ENCODE measurements at regions not wholly inside any gene's neighbourhood (a gene's known extent, or its start where the extent isn't known, plus 50 kb on each side); places are given as distances from the start of the nearest gene placed in this dataset.

GRCh38 chr17:71989117-71989516, 131.7 kb upstream of the SOX9 start:
- DNase-seq (ENCODE audit: low read depth in 2 of 2) = no peak

DNA sequence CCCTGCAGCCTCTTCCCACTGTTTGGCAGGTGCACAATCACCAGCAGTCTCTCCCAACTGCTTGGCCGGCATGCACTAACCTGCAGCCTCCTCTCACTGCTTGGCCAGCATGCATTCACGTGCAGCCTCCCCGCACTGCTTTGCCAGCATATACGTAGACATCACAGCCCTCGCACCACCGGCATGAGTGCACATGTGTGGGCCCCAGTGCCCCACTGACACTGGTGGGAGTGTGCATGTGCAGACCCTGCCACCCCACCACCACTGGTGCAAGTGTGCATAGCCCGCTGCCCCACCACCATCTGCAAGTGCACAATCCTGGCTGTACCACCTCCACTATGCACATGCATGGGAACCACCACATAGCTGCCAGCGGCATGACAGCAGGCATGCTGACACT, 127.5 kb upstream of the SOX9 start:
- no peak for DNase-seq (ENCODE audit: low read depth in 2 of 2)

GRCh38 chr17:71995590-71995989, 125.2 kb upstream of the SOX9 start:
- no peak for DNase-seq (ENCODE audit: low read depth in 2 of 2)

DNA sequence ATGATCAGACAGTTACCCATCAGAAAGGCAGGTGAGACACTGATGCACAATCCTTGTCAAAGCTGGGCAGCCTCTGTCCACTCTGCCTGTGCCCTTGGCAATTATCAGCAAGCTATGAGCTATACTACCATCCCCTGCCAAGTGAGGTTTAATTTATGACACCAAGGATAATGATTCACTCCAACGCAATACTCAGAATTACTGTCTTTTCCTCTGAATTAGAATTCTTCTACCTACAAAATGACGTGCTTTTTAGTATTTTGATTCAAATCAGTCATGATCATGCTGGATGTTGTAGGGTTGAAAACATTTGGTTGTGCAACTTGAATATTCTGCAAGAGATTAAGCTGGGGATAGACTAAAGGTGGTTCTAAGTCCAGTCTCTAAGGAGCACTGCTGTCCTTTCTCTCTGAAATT, 116.8 kb upstream of the SOX9 start:
- no peak for DNase-seq (ENCODE audit: low read depth in 2 of 2)

DNA sequence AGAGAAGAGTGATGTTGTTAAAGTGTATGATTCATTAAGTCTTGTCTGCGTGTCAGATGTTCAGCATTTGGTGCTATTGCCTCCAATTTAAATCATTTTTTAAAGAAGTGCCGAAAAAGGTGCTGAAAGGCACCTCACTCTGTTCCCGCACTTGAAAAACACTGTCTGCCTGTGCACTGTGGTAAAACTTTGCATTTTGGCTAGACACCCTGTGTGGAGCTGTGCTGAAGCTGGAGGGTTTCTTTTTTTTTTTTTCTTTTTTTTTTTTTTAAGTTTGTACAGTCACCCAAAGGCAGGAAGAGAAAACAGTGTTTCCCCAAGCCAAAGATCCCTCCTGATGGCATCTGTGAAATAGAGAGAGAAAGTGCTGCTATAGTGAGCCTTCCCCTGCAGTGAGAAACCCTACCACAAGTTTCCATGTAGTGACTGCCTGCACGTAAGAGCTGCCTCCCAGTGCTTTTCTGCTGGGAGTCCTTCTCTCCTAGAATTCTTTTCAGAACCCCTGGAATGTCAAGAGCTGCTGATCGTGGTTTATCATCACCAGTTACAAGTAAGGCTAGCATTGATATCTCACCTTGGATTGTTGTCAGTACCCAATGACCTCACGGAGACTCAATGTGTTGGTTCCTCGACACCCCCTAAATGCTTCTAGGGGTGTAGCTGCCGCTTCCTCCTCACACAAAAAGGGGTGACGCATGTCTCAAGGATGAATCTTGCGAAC, 116.0 kb upstream of the SOX9 start:
- no peak for DNase-seq (ENCODE audit: low read depth in 2 of 2)

DNA sequence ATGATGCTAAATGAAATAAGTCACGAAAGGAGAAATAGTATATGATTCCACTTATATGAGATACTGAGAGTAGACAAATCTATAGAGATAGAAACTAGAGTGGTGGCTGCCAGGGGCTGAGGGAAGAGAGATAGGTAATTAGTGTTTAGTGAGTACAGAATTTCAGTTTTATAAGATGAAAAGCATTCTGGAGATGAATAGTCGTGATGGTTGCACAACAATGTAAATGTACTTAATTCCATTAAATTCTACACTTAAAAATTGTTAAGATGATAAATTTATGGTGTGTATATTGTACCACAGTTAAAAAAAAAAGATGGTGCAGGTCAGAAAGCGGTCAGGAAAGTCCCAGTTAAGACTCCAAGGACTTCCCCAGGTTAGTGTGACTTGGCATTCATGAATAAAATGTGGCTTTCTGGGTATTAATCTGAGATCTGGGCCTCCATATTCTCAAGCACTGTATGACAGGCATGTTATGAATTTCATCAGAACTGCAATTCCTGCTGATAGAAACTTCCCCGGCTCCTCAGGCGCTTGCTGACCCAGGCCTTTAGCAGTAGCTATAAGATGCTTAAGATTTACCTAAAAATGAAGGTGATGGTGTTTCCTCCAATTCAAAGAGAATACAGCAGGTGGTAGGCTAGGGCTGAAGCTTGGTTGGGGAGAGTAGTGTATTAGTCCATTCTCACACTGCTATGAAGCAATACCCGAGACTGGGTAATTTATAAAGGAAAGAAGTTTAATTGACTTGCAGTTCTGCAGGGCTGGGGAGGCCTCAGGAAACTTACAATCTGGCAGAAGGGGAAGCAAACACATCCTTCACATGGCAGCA, 115.3 kb upstream of the SOX9 start:
- DNase-seq (ENCODE audit: low read depth in 2 of 2) = no peak

- DNase-seq (ENCODE audit: low read depth in 2 of 2) = no peak
Observed at GRCh38 chr17:72008236-72008876, 112.5 kb upstream of the SOX9 start.

- DNase-seq (ENCODE audit: low read depth in 2 of 2) = no peak
Observed at GRCh38 chr17:72011561-72011960, 109.3 kb upstream of the SOX9 start.

GRCh38 chr17:72021417-72022041, 99.3 kb upstream of the SOX9 start:
- DNase-seq (ENCODE audit: low read depth in 2 of 2) = no peak

- DNase-seq (ENCODE audit: low read depth in 2 of 2) = no peak
Observed at GRCh38 chr17:72022328-72023275, 98.2 kb upstream of the SOX9 start.

DNA sequence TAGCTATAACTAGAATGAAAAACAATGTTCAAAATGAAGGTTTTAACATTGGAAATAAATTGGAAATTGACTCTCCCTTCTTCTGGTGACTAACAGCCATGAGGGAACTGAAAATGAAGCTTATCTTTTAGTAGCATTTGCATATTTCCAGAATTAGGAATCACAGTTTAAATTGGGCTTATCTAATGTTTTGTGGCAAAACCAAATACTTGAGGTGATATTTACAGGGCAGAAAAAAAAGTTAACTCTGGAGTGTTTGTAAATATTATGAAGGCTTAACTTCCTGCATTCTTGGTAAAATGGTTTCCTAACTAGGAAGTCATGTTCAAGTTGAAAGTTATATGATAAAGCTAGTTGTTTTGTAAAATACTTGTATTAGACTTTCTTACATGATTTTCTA, 96.4 kb upstream of the SOX9 start:
- DNase-seq (ENCODE audit: low read depth in 2 of 2) = no peak

DNA sequence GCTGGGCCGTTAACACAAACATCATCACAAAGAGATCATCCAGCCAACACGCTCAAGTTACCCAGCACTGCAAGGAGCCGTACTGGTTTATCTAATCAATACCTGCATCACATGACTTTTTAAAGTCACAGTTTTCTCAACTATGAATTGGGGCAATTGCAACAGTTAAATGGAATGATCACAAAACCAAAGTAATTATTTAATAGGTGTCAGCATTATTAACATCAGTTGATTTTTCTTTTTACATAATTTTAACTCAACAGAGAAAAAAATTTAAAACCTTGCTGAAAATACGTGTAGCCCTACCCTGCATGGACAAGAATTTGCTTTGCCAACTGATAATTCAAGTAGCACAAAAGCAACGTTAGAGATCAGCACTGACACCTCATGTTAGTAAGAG, 95.7 kb upstream of the SOX9 start:
- DNase-seq (ENCODE audit: low read depth in 2 of 2) = no peak

DNA sequence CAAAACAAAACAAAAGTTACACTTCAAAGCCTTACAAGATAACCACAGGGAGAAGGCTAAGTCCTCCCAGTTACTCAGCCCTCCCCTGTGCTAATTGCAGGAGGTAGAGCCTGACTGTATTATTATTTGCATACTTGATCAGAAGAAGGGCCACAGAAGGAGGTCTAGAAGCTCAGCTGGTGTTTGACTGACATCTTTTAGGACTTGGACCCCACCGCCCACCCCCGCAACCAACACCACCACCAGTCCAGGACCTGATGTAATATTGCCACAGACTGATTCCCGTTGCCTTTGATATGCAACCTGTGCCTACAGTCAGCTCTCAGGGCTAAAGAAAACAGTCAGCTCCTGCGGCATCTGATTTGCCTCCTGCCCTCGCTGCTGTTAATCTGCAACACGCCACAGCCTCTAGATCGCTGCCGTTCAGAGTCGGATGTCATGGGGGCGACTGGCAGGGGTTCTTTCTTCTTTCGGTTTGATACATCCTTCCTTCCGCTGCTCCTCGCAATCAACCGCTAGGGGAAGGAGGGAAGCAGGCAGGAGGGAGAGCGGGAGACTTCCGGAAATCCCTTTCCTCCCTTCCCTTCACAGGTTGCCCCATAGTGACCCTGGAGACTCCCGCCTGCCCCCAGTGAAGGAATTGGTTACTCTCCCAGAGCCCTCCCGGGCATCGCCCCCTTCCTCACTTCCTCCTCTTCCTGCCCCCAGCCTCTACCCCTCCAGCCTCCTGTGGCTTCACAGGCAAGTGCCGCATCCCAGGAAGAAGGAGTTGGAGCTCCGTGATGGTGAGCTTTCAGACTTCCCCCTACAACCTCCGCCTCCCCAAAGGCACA, 90.5 kb upstream of the SOX9 start:
- no peak for DNase-seq (ENCODE audit: low read depth in 2 of 2)

- DNase-seq (ENCODE audit: low read depth in 2 of 2) = no peak
Observed at GRCh38 chr17:72031219-72031884, 89.5 kb upstream of the SOX9 start.

DNA sequence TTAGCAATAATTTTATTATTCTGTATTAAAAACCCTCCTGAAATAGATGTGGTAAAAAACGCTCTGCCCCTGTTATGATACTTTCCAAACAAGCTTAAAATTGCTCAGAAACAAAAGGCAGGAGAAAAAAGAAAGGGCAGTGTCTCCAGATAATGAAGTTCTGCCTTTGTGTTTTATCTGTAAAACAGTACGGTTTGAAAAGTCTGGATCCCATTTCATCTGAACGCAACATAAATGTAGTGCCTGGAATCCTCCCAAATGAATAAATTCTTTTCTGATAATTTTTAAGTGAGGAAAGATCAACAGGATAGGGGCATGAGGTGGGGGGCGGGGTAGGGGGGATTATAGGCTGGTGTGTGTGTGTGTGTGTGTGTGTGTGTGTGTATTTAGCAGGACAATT, 87.5 kb upstream of the SOX9 start:
- DNase-seq (ENCODE audit: low read depth in 2 of 2) = no peak

DNA sequence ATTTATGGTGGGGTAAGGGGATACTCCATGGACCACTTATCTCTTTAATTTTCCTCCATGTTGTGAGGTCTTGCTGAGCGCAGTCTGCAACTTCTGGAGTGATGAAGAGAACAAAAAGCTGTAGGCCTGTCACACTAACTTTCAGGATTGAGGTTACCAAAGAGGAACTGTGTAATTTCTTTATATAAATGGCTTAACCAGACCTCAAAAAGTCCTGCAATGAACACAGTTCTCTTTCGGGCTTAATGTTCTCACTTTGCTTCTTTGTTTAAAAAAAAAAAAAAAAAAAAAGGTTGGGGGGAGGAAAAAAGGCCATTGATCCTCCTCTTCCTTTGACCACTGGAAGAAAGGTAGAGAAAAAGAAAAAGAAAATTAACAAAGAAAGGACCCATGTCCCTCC, 86.8 kb upstream of the SOX9 start:
- no peak for DNase-seq (ENCODE audit: low read depth in 2 of 2)

DNA sequence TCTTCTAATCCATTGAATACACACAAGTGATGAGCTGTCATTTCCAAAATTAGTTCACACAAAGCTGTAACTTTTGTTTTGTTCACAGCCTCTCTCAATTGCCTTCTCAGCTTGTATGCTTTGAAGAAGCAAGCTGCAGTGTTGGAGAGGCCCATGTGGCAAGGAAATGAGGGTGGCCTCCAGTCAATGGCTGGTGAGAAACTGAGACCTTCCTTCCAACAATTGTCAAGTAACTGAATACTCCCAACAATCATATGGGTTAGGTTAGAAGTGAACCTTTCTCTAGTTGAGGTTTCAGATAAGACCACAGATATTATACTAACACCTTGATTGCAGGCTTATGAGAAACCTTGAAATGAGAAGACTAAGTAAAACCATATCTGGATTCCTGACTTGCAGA, 82.4 kb upstream of the SOX9 start:
- DNase-seq (ENCODE audit: low read depth in 2 of 2) = no peak

GRCh38 chr17:72039490-72039889, 81.3 kb upstream of the SOX9 start:
- DNase-seq (ENCODE audit: low read depth in 2 of 2) = no peak

DNA sequence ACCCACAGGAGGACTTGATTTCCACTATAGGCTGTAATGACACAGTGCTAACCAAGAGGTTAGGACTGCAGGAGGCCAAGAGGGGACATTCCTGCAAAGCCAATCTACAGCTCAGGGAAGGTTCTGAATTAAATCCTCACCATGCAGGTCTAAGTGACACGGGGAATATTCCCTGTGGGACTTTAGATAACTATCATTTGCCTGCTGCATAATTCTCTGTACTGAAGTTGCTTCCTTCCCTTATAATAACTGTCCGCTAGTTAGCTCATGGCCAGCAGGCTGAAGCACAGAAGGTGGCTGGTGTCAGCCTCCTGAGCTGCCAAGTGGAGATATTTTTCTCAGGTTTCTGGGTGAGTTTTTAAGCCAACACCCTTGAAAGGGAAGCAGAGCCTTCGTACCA, 74.6 kb upstream of the SOX9 start:
- no peak for DNase-seq (ENCODE audit: low read depth in 2 of 2)

All from dermis microvascular lymphatic vessel endothelial cell (primary cell).